GM13977 (cell line): ENCODE measurements at regions not wholly inside any gene's neighbourhood (a gene's known extent, or its start where the extent isn't known, plus 50 kb on each side); places are given as distances from the start of the nearest gene placed in this dataset.

Experiments used
- DNase-seq: peaks from one replicate; pipeline ENCODE4 v3.0.0; 2012; ENCODE audit warnings: low spot score
- CTCF ChIP-seq: IDR thresholded peaks from 2 replicates; pipeline ENCODE4 v1.5.1; 2012; ENCODE audit warnings: mild to moderate bottlenecking, control low read depth; ENCODE audit not compliant: insufficient read depth; ENCODE audit errors: extremely low read depth, missing control alignments
- in situ Hi-C: fragments of 300-500 bp; cut with MboI; formaldehyde crosslinking; loops from one replicate; pipeline ENCODE4 v1.12.0; 2022; ENCODE audit warnings: low sequenced_read_pairs, low pct_unique_long_range_greater_than_20kb, mixed read lengths, inconsistent platforms; ENCODE audit not compliant: unreplicated experiment

- in situ Hi-C loops, result no loop called here
- TF ChIP-seq CTCF, result no peak
- no peak for DNase-seq
Observed at GRCh38 chr1:189530162-189530561, 947.5 kb downstream of the BRINP3 start.

- DNase-seq, result no peak
- no peak for TF ChIP-seq CTCF
- in situ Hi-C loops, result no loop called here
Observed at GRCh38 chr1:189538271-189538670, 939.4 kb downstream of the BRINP3 start.

- no peak for DNase-seq
- no peak for TF ChIP-seq CTCF
- in situ Hi-C loops, result no loop called here
Observed at GRCh38 chr1:189550498-189550897, 927.2 kb downstream of the BRINP3 start.

- in situ Hi-C loops, result no loop called here
- TF ChIP-seq CTCF, result no peak
- DNase-seq, result no peak
Observed at GRCh38 chr1:189563784-189564183, 913.9 kb downstream of the BRINP3 start.

- TF ChIP-seq CTCF, result no peak
- DNase-seq, result no peak
- in situ Hi-C loops, result no loop called here
Observed at GRCh38 chr1:189567890-189568289, 909.8 kb downstream of the BRINP3 start.

- no peak for DNase-seq
- in situ Hi-C loops, result no loop called here
- TF ChIP-seq CTCF, result no peak
Observed at GRCh38 chr1:189596197-189596596, 881.5 kb downstream of the BRINP3 start.

- no peak for TF ChIP-seq CTCF
- DNase-seq, result no peak
- in situ Hi-C loops, result no loop called here
Observed at GRCh38 chr1:189597083-189597482, 880.6 kb downstream of the BRINP3 start.
